ENCODE measurements at regions not wholly inside any gene's neighbourhood (a gene's known extent, or its start where the extent isn't known, plus 50 kb on each side); places are given as distances from the start of the nearest gene placed in this dataset.

GRCh38 chr6:63446405-63446804 is 125.9 kb upstream of the LOC128125822 start:
- TF ChIP-seq POLR2A (IDR thresholded peaks at IDR 0.05; ENCODE audit: low read length) (no peak), FOXS1 (CRISPR knock-in tag; IDR thresholded peaks at IDR 0.05) (no peak), KDM5A (IDR thresholded peaks at IDR 0.05) (no peak), RCOR1 (IDR thresholded peaks at IDR 0.05; ENCODE audit: low read depth, low read length) (no peak)
- TF ChIP-seq, protein P1, sequence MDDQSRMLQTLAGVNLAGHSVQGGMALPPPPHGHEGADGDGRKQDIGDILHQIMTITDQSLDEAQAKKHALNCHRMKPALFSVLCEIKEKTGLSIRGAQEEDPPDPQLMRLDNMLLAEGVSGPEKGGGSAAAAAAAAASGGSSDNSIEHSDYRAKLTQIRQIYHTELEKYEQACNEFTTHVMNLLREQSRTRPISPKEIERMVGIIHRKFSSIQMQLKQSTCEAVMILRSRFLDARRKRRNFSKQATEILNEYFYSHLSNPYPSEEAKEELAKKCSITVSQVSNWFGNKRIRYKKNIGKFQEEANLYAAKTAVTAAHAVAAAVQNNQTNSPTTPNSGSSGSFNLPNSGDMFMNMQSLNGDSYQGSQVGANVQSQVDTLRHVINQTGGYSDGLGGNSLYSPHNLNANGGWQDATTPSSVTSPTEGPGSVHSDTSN (IDR thresholded peaks at IDR 0.05), result no peak
- TF ChIP-seq, protein P2, sequence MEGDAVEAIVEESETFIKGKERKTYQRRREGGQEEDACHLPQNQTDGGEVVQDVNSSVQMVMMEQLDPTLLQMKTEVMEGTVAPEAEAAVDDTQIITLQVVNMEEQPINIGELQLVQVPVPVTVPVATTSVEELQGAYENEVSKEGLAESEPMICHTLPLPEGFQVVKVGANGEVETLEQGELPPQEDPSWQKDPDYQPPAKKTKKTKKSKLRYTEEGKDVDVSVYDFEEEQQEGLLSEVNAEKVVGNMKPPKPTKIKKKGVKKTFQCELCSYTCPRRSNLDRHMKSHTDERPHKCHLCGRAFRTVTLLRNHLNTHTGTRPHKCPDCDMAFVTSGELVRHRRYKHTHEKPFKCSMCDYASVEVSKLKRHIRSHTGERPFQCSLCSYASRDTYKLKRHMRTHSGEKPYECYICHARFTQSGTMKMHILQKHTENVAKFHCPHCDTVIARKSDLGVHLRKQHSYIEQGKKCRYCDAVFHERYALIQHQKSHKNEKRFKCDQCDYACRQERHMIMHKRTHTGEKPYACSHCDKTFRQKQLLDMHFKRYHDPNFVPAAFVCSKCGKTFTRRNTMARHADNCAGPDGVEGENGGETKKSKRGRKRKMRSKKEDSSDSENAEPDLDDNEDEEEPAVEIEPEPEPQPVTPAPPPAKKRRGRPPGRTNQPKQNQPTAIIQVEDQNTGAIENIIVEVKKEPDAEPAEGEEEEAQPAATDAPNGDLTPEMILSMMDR (IDR thresholded peaks at IDR 0.05), result no peak

Measured in A549 (cell line).